ENCODE measurements at regions not wholly inside any gene's neighbourhood (a gene's known extent, or its start where the extent isn't known, plus 50 kb on each side); places are given as distances from the start of the nearest gene placed in this dataset.

- no peak for DNase-seq
These were observed 85.9 kb upstream of the FOXF1 start for GRCh38 chr16:86424398-86424797.

GRCh38 chr16:86424985-86425384 is 85.3 kb upstream of the FOXF1 start:
- no peak for DNase-seq

GRCh38 chr16:86426063-86426642 is 84.2 kb upstream of the FOXF1 start:
- no peak for DNase-seq

GRCh38 chr16:86427433-86427851 is 82.9 kb upstream of the FOXF1 start:
- no peak for DNase-seq

GRCh38 chr16:86428729-86429517 is 81.4 kb upstream of the FOXF1 start:
- no peak for DNase-seq

GRCh38 chr16:86429663-86430062 is 80.7 kb upstream of the FOXF1 start:
- no peak for DNase-seq

- DNase-seq: no peak
These were observed 79.5 kb upstream of the FOXF1 start for GRCh38 chr16:86430814-86431213.

- no peak for DNase-seq
These were observed 78.8 kb upstream of the FOXF1 start for GRCh38 chr16:86431540-86431939.

- DNase-seq: no peak
These were observed 78.3 kb upstream of the FOXF1 start for GRCh38 chr16:86432048-86432447.

- no peak for DNase-seq
These were observed 77.6 kb upstream of the FOXF1 start for GRCh38 chr16:86432691-86433090.

- no peak for DNase-seq
These were observed 73.7 kb upstream of the FOXF1 start for GRCh38 chr16:86436466-86437185.

GRCh38 chr16:86437348-86437747 is 73.0 kb upstream of the FOXF1 start:
- DNase-seq: no peak

- no peak for DNase-seq
These were observed 67.6 kb upstream of the FOXF1 start for GRCh38 chr16:86442703-86443102.

GRCh38 chr16:86443508-86444147 is 66.7 kb upstream of the FOXF1 start:
- peak in 1 of 4 experiments; percentile 1 for DNase-seq

- no peak for DNase-seq
These were observed 66.1 kb upstream of the FOXF1 start for GRCh38 chr16:86444261-86444660.

GRCh38 chr16:86444661-86445060 is 65.7 kb upstream of the FOXF1 start:
- DNase-seq: no peak

- DNase-seq: no peak
These were observed 64.0 kb upstream of the FOXF1 start for GRCh38 chr16:86446279-86446678.

GRCh38 chr16:86447228-86447627 is 63.1 kb upstream of the FOXF1 start:
- DNase-seq: no peak

GRCh38 chr16:86448306-86448890 is 61.9 kb upstream of the FOXF1 start:
- peak in 2 of 4 experiments; percentile 3 to 11 for DNase-seq

- peak in 1 of 4 experiments; percentile 18 for DNase-seq
These were observed 60.8 kb upstream of the FOXF1 start for GRCh38 chr16:86449446-86450095.

- DNase-seq: no peak
These were observed 59.6 kb upstream of the FOXF1 start for GRCh38 chr16:86450691-86451090.

- DNase-seq: no peak
These were observed 57.9 kb upstream of the FOXF1 start for GRCh38 chr16:86452451-86452850.

All from suppressor macrophage (primary cell).